NCI-H2029 (cell line): ENCODE measurements at regions not wholly inside any gene's neighbourhood (a gene's known extent, or its start where the extent isn't known, plus 50 kb on each side); places are given as distances from the start of the nearest gene placed in this dataset.
"Not testable (repeated sequence)": the region's sequence is repeated elsewhere in the genome, so short reads cannot be mapped to it uniquely, and the experiment has no call there.

ENCODE experiments used
- DNase-seq: peaks from one replicate; lab custom pipeline; 2025; lab: John Stamatoyannopoulos, UW

DNA sequence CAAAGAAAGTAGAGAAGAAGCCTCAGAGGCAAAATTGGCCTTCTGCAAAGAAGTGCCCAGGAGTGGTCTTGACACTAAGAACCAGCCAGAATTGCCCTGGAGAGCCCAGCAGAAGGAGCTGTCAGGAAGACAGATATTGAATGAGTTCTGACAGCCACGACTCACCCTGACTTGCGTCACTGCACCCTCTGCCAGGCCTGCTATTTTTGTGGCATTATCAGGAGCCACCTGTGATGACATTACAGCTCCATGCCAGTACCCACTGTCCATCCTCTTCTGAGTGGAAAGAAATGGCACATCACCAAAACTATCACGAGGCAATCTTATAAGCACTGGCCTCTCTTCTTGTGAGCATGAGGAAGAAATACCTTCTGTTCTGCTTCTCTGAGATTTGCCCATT, 67.7 kb downstream of the SMIM20 start:
- no peak for DNase-seq

DNA sequence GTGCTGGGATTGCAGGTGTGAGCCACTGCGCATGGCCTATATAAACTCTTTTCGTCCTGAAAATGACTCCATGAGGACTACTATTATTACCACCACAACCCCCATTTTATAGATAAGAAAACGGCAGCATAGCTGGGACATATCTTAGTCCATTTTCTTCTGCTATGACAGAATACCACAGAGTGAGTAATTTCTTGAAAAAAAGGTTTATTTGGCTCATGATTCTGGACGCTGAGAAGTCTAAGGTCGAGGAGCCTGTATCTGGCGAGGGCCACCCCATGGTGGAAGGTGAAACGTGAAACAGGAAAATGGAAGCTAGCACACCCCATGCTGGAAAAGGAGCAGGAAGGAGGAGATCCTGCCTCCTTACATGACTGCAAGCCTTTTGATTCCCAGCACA, 68.9 kb downstream of the SMIM20 start:
- DNase-seq: no peak

DNA sequence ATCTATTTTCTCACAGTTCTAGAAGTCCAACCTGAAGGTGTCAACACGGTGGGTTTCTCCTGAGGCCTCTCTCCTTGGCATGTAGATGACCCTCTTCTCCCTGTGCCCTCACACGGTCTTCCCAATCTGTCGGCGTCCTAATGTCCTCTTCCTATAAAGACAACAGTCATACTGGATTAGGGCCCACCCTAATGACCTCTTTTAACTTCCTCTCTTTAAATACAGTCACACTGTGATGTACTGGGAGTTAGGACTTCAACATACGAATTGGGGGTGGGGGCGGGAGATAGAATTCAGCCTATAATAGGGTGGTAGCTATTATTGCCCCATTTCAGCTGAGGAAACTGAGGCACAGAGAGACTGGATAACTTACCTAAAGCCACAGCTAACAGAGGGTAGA, 70.2 kb downstream of the SMIM20 start:
- no peak for DNase-seq

DNA sequence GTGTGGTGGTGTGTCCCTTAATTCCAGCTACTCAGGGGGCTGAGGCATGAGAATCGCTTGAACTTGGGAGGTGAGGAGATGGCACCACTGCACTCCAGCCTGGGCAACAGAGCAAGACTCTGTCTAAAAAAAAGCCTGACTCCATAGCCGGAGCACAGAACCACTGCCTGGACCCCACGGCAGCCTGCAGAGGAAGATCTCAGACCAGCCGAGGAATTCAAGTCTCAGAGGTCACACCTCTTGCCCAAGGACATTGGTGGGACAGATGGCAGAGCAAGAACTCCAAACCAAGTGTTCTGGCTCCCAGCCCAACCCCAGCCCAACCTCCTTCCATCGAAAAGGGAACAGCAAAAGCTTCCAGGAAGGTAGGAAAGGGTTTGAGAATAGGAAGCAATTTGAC, 70.8 kb downstream of the SMIM20 start:
- no peak for DNase-seq

DNA sequence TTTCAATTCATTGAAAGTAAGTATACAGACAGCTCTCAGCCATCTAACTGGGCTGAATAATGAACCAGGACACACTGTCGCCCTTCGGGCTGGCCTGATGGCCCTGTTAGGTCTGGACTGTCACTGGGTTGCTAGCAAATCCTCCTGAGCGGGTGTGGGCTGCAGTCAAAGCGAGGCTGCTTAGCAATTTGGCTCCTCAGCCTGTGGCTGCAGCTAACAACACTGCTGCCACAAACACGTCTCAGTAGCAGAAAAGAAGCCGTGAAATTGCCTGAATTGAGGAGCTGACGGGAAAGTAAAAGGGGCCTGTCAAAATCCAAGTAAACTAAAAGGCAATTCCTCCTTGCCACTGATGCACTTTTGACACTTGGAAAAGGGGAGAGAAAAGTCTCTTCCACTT, 72.8 kb downstream of the SMIM20 start:
- no peak for DNase-seq

DNA sequence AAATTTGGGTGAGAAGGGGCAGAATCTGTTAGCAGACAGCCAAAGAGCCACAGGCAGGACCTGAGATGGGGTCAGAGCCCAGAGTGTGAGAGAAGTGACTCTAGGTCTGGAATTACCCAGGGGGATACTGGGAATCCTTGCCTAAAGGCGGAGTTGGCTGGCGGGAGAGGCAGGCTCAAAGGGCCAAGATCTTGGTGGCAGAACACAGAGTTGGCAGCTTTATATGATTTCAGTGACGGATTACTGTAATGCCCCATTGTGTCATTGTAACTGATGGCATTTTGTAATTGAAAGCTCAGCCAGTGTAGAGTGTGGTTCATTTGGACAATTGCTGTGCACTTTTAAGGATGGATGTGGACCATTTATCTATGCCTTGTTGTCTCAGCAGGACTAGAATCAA, 77.3 kb downstream of the SMIM20 start:
- no peak for DNase-seq

DNA sequence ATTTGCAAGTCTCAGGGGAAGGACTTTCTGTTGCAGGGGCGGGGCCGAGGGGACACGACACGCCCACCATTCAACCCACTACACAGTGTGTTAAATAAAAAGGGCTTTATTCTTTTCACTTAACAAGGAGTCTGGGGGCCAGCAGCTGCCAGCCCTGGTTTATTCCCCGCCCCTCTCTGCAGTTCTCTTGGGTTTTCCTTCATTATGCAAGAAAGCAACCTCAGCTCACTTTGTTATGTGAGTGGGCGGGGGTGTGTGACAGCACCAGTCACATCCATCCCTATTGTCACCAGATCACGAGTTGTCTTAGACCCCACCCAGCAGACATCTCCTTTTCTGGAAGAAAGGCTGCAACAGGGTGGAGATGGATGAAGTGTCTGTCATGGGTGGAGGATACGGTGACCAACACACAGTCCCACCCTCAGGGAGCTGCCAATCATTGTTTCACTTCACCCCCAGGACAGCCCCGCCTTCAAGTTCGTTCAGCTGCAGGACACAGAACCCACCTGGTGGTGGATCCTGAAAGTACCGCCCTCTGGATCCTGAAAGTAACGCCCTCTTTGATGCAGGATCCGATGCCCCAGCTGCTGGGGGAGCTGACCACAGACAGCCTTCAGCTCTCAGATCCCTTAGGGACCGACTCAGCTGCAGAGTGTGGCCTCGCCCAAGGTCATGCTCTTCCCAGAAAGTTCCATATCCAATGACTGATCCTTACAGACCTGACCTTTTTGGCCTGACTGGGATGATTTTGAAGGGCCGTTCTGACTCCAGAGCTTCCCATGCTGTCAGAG, 79.6 kb downstream of the SMIM20 start:
- no peak for DNase-seq

DNA sequence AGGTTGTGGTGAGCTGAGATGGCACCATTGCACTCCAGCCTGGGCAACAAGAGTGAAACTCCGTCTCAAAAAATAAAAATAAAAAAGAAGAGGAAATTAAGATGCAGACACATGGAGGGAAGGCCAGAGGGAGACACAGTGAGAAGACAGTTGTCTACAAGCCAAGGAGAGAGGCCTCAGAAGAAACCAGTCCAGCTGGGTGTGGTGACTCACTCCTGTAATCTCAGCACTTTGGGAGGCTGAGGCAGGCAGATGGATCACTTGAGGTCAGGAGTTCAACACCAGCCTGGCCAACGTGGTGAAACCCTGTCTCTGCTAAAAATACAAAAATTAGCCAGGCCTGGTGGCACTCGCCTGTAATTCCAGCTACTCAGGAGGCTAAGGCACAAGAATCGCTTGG, 80.6 kb downstream of the SMIM20 start:
- DNase-seq: not testable (repeated sequence)

DNA sequence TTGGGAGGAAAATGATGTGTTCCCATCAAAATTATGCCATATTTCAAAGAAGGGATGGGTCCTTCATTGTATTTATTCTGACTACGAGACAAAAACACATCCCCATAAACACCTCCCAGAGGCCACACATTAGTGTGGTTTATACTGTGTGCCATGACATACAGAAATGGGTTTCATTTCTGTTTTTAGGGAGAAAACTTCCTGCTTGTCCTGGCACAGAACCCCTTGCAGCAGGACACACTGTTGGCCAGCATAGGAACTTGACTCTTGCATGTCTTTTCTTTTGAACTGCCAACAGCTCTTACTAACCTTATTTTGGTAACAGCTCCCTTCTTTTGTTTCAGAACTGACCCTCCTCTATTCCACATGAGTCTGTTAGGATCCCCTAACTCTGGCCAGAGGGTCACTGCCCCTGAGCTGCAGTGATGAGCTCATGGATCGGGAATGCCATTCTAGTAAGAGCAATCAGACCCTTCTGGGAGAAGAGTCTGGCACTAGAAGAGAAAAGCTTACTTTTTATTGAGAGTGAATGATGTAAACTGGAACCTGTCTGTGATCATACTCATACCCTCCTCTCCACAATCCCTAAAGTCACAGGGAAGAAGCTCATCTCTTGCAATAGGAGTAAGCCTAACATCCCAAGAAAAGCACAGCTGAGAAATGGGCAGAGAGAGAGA, 86.4 kb downstream of the SMIM20 start:
- DNase-seq: no peak

DNA sequence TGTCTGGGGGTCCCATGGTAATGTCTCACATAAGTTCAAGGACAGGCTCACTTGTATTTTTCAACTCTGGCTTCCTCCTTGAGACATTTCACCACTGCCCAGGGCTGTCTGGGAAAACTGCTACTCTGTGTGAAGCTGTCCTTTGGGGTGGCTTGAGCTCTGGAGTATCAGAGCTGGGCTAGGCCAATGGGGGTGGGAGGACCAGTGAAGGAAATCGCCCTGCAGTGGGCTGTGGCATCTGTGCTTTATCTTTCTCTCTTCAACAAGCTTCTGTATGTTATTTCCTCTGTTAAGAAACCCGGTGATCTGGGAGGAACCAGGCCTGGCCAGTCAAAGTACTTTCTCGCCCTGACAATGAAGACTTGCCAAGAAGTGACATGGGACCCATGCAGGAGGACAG, 87.4 kb downstream of the SMIM20 start:
- DNase-seq: no peak

DNA sequence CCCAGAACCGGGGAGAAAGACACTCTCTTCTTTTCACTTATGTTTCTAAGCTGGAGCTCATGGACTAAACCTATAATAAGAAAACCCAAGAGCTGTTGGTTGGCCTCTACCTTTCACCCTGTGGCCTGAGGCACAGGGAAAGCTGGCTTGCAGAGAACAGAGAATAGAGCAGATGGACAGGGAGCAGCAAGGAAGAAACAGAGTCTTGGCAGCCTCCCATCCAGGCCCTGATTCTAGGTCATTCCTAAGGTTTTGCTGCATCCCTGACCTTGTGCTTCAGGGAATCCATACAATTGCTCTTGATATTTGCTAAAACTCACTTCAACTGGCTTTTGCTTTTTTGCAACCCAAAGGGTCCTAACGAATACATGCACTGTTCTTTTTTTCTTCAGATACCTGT, 87.8 kb downstream of the SMIM20 start:
- DNase-seq: no peak

DNA sequence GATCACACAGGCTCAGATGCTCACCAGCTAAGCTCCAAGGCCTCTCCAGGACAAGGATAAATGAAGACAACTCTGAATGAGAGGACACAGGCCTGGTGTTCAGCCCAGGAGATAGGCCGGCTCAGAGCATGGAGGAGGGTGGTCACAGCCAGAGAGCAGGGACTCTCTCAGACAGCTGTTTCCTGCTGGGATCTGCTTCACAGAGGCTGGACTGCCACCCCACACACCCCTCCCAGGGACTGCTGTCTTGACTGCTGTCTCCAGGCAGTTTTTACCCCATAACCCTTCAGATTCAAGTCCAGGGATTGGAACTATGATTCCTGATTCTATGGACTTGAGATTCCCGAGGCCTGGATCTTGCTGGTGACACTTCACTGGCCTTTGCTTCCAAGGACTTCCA, 89.0 kb downstream of the SMIM20 start:
- no peak for DNase-seq

DNA sequence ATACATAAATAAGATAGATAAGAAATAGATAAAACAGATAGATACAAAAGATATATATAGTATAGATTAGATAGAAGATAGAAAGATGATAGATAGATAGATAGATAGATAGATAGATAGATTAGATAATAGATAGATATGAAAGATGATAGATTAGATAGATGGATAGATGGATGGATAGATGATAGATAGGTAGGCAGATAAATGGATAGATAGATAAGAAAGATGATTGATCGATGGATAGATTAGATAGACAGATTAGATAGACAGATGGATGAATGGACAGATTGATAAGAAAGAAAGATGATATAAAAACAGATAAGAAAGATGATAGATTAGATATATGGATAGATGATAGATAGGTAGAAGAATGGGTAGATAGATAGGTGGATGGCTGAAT, 90.3 kb downstream of the SMIM20 start:
- no peak for DNase-seq

DNA sequence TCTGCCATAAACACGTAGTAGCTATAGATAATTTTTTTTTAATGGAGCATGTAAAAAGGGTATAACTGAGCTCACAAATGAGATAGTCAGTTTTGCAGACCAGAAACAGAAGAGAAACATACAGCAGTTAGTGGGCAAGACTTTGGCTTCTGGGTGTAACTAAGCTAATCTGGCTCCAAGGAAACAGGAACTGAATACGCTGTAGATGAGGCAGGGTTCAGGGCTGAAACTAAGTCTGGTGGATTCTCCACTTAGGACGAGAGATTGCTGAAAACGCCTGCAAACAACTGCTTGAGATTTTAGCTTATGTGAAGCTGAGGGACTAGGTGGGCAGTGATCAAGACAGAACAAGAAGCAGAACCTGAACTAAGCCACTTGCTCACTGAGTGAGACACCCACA, 91.7 kb downstream of the SMIM20 start:
- no peak for DNase-seq

DNA sequence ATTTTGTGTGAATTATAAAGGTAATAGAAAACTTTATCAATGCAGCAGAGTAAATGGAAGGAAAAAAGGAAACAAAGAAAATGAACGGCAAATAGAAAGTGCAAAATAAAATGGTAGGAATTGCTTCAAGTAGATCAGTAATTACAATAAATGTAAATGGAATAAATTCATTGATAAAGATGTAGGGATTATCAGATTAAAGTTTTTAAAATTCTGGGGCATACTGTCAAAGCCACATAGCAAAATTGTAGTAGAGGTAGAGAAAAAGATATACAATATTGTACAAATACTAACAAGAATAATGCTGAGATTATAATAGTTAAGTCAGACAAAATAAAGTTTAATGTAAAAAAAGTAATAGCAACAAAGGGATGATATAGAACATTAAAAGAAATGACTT, 94.7 kb downstream of the SMIM20 start:
- no peak for DNase-seq

DNA sequence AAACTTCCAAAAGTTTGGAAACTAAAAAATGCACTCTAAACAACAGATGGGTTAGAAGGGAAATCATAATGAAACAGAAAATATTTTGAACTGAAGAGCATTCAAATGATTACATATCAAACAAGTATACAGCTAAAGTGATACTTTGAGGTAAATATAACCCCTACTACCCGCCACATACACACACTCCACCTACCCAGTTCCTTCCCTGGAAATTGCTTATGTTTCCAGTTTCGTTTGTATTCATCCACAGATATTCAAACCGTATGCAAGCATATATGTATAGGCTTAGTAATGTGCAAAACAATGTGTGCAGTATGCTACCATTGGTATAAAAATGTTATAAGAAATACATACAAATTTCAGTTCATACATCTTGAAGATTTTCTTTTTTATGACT, 95.5 kb downstream of the SMIM20 start:
- DNase-seq: no peak

DNA sequence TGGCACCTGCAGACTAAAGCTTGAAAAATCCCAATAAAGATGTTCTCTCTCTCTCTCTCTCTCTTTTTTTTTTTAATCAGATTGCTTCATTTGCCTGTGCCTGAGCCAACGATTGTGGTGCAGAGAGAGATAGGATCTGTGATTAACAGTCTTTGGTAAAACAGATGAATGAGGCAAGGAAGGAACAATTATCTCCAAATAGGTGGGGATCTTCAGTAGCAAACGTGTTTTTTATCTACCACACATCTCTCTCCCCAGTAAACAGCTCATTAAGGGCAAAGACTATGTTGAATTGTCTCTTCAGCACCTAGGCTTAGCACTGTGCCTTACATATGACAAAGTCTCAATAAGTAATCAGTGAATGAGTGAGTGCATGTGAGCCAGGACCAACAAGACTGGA, 96.3 kb downstream of the SMIM20 start:
- no peak for DNase-seq

DNA sequence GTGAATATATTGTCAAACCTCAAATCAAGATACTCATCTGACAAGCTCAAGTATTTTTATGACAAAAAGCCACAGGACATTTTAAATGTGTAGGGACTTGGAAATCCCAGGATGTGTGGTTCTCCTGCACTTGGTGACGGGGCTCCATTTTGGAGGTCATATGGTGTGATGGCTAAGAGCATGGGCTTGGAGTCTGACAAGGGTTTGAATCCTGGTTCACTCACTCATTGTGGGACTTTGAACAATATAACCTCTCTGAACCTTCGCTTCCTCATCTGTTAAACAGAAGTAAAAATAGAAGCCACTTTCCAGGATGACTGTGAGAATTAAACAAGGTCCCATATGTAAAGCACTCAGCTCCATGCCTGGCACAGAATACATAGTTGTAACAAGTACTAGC, 99.6 kb downstream of the SMIM20 start:
- DNase-seq: no peak

DNA sequence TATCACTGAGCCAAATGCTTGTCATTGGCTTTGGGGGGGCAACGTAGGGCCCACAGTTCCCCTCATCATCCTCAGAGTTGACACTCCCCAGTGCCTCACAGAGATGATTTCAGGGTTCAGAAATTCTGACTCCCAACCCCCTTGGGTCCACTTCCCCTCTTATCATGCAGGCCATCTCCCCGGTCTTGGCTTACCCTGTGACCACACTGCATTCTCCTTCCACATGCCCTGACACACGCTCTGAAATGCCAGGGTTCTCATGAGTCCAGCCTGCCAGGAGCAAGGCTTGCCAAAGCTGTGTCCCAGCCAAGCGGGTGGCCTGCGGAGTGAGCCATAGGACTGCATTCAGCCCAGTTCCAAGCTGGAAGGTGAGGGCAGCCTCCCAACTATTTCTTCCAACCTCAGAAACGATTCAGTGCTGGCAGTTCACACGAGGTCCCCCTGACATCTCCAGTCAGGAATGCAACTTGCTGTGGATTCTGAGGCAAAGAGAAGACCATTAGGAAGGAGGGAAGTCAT, 101.2 kb downstream of the SMIM20 start:
- no peak for DNase-seq

DNA sequence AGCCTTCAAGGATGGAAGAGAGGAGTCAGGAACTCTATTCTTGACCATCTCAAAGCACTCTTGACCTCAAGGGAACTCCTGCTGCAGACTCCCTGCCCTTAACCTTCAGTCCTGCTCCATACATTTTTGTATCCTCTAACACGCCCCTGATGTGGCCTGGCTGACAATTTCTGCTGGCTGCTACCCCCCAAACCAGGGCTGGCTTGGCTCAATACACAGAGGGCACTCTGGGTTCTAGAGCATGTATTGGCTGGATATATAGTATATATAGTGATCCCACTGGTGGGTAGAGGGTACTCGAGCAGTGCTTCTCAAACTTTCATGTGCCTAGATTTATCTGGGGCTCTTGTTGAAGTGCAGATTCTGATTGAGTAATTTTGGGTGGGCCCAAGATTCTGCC, 101.9 kb downstream of the SMIM20 start:
- DNase-seq: no peak

DNA sequence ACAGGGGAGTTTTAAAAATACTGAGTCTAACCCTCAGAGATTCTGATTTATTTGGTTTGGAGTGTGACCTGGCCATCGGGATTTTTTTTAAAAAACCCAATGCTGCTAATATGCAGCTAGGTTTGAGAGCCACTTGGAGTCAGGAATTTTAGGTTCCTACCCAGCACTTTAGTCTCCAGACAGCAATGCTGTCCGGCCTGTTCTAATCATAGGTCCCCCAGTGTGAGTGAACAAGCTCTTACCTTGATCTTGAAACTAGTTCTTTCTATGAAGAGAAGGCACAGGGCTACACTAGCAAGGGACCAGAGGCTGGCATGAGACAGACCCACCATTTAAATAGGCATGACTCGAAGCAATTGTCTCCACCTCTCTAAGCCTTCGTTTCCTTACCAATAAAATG, 103.5 kb downstream of the SMIM20 start:
- no peak for DNase-seq

DNA sequence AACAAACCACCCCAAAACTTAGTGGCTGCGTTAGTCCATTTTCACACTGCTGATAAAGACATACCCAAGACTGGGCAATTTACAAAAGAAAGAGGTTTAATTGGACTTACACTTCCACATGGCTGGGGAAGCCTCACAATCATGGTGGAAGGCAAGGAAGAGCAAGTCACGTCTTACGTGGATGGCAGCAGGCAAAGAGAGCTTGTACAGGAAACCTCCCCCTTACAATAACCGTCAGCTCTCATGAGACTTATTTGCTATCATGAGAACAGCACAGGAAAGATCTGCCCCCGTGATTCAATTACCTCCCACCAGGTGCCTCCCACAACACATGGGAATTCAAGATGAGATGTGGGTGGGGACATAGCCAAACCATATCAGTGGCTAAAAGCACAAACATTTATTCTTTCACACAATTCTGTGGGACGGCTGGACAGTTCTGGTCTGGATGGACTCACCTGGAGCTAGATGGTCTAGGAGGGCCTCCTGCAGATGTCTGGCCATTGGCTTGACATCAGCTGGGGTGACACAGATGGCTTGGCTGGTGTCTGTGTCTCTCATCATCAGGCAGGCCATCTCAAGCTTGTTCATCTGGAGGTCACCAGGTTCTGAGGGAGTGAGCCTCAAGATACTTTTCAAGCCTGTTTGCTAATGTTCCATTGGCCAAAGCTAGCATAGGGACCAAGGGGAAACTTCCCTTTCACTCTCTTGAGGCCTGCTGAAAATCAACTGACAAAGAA, 104.1 kb downstream of the SMIM20 start:
- DNase-seq: not testable (repeated sequence)

DNA sequence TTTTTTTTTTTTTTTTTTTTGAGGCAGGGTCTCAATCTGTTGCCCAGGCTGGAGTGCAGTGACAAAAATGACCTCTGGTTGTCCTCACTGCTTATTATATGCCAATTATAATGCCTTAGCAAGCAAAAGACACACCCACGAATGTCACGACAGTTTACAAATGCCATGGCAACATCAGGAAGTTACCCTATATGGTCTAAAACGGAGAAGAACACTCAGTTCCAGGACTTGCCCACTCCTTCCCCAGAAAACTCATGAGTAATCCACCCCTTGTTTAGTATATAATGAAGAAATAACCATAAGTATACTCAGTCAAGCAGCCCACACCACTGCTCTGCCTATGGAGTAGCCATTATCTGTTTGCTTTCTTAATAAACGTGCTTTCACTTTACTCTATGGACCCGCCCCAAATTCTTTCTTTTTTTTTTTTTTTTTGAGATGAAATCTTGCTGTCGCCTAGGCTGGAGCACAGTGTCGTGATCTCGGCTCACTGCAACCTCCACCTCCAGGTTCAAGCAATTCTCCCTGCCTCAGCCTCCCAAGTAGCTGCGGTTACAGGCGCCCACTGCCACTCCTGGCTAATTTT, 106.2 kb downstream of the SMIM20 start:
- DNase-seq: peak; percentile 38
